K562 (cell line): ENCODE measurements at regions not wholly inside any gene's neighbourhood (a gene's known extent, or its start where the extent isn't known, plus 50 kb on each side); places are given as distances from the start of the nearest gene placed in this dataset.

Experiments used
- ATAC-seq: fragments of 200-7000 bp; cut with Tn5 transposase; 3 replicates; pipeline ENCODE4 v1.9.1; 2020; ENCODE audit warnings: moderate library complexity
- BruUV-seq: library from RNA; stranded (reverse); fragments of 400-500 nt; replicated peaks from 2 replicates; lab custom pipeline; 2021; lab: Mats Ljungman, UMichigan
- CTCF ChIA-PET: fragments of 300-600 bp; formaldehyde crosslinking; extraction: SDS; loops from one replicate; lab custom pipeline; 2021; ENCODE audit warnings: low intra/inter-chr PET ratio; lab: Yijun Ruan, JAX
- POLR2A ChIA-PET: fragments of 300-600, 350-650 bp; sonication (Branson Sonifier 250); formaldehyde crosslinking; extraction: SDS; loops from one replicate; lab custom pipeline; 2021; ENCODE audit warnings: antibody characterized with exemption, inconsistent platforms; lab: Yijun Ruan, JAX
- DNase-seq, 4 experiments: peaks; one replicate each; pipeline versions ENCODE4 v3.0.0 to v3.0.0-alpha.2; 2011 to 2018; ENCODE audit warnings: low spot score in 3 of 4, mixed read lengths in 3 of 4; ENCODE audit errors: extremely low read depth in 1 of 4
- FAIRE-seq: peaks from 2 replicates; lab custom pipeline; 2011; peaks lifted over from hg19 to GRCh38; lab: Jason Lieb, UNC
- H2AFZ ChIP-seq: 2 replicates; pipeline ENCODE4 v1.6.0; 2011; ENCODE audit warnings: low read depth, low read length, control low read depth, inconsistent platforms
- H3K27ac ChIP-seq: fragments of 200-600 bp; 3 replicates; pipeline ENCODE4 v1.8.0; 2011; ENCODE audit warnings: low read depth, mild to moderate bottlenecking, control low read depth, inconsistent platforms, low read length, moderate library complexity, mixed read lengths; ENCODE audit errors: extremely low read depth
- H3K27me3 ChIP-seq, 2 experiments: fragments of 300-600 bp in 1 of 2; 2 replicates in 1 of 2; 3 replicates in 1 of 2; pipeline versions ENCODE4 v1.6.0 to v1.8.0; 2011; ENCODE audit warnings: inconsistent platforms in 2 of 2, low read length in 2 of 2, mild to moderate bottlenecking in 1 of 2, mixed read lengths in 1 of 2, moderate library complexity in 1 of 2; ENCODE audit not compliant: control insufficient read depth in 2 of 2, insufficient read depth in 2 of 2
- H3K36me3 ChIP-seq: fragments of 300-600 bp; 3 replicates; pipeline ENCODE4 v1.8.0; 2011; ENCODE audit warnings: mild to moderate bottlenecking, low read length, inconsistent platforms; ENCODE audit not compliant: control insufficient read depth, insufficient read depth
- H3K4me1 ChIP-seq, 2 experiments: fragments of 200-600 bp in 1 of 2; replicated peaks in 1 of 2; 2 replicates in 1 of 2; 3 replicates in 1 of 2; pipeline versions ENCODE4 v1.5.1 to v1.8.0; 2011; ENCODE audit warnings: inconsistent platforms in 2 of 2, low read length in 2 of 2, mild to moderate bottlenecking in 1 of 2, mixed read lengths in 1 of 2, moderate library complexity in 1 of 2; ENCODE audit not compliant: control insufficient read depth in 2 of 2, insufficient read depth in 2 of 2
- H3K4me2 ChIP-seq: 2 replicates; pipeline ENCODE4 v1.6.1; 2011; ENCODE audit warnings: low read length, control low read depth, inconsistent platforms, mixed read lengths; ENCODE audit not compliant: insufficient read depth
- H3K4me3 ChIP-seq: fragments of 200-600 bp; sonication (generic), shearing (Covaris generic); 2 replicates; pipeline ENCODE4 v1.5.1; 2016; ENCODE audit warnings: control low read depth, inconsistent platforms
- H3K79me2 ChIP-seq: fragments of 200-600 bp; 3 replicates; pipeline ENCODE4 v1.8.0; 2011; ENCODE audit warnings: low read length, inconsistent platforms; ENCODE audit not compliant: control insufficient read depth, insufficient read depth
- H3K9ac ChIP-seq, 2 experiments: 2 replicates each; pipeline versions ENCODE4 v1.6.0 to v1.6.1; 2011; ENCODE audit warnings: low read depth in 2 of 2, low read length in 2 of 2, control low read depth in 1 of 2, inconsistent platforms in 1 of 2, mild to moderate bottlenecking in 1 of 2, mixed read lengths in 1 of 2; ENCODE audit not compliant: insufficient read depth in 1 of 2
- H3K9me1 ChIP-seq: one replicate; pipeline ENCODE4 v1.6.0; 2011; ENCODE audit warnings: inconsistent platforms, mild to moderate bottlenecking, low read length, moderate library complexity; ENCODE audit not compliant: control insufficient read depth, insufficient read depth
- H3K9me3 ChIP-seq: replicated peaks from 2 replicates; pipeline ENCODE4 v1.5.1; 2011; ENCODE audit warnings: low read depth, low read length, inconsistent platforms; ENCODE audit not compliant: control insufficient read depth, insufficient read depth
- H4K20me1 ChIP-seq: replicated peaks from 2 replicates; pipeline ENCODE4 v1.6.1; 2011; ENCODE audit warnings: low read length, inconsistent platforms, mixed read lengths; ENCODE audit not compliant: control insufficient read depth, insufficient read depth
- CCAR2 ChIP-seq: fragments of 200-400 bp; formaldehyde crosslinking; IDR thresholded peaks from 2 replicates; pipeline ENCODE4 v1.6.1; 2017; ENCODE audit warnings: mild to moderate bottlenecking, low read depth, low read length
- COPS2 ChIP-seq: fragments of 450-650 bp; conservative IDR thresholded peaks from 2 replicates; pipeline ENCODE4 v1.6.1; 2016; ENCODE audit warnings: mild to moderate bottlenecking, moderate library complexity
- HLTF ChIP-seq: fragments of 450-650 bp; IDR thresholded peaks from 2 replicates; pipeline ENCODE4 v1.6.1; 2016
- ILF3 ChIP-seq: fragments of 450-650 bp; IDR thresholded peaks from 2 replicates; pipeline ENCODE4 v1.6.1; 2018; ENCODE audit warnings: antibody characterized with exemption, mild to moderate bottlenecking, moderate library complexity, borderline replicate concordance
- KLF10 ChIP-seq: fragments of 250-450 bp; sonication (Bioruptor Pico); IDR thresholded peaks from 2 replicates; pipeline ENCODE4 v1.6.1; 2021; ENCODE audit warnings: matching md5 sums
- MAFG ChIP-seq: fragments of 450-650 bp; conservative IDR thresholded peaks from 2 replicates; pipeline ENCODE4 v1.6.1; 2016; ENCODE audit warnings: missing genetic modification characterization, missing compliant biosample characterization
- MEF2A ChIP-seq: IDR thresholded peaks from 2 replicates; pipeline ENCODE4 v1.6.1; 2011; ENCODE audit warnings: low read depth, mild to moderate bottlenecking, low read length, moderate library complexity; ENCODE audit not compliant: control insufficient read depth
- MTA3 ChIP-seq: fragments of 450-650 bp; formaldehyde crosslinking; IDR thresholded peaks from 2 replicates; pipeline ENCODE4 v1.6.1; 2017; ENCODE audit warnings: mild to moderate bottlenecking, borderline replicate concordance
- RB1 ChIP-seq: fragments of 450-650 bp; IDR thresholded peaks from 2 replicates; pipeline ENCODE4 v1.6.1; 2017; ENCODE audit warnings: low read depth, mild to moderate bottlenecking
- RBM34 ChIP-seq: fragments of 200-400 bp; formaldehyde crosslinking; IDR thresholded peaks from 2 replicates; pipeline ENCODE4 v1.6.1; 2018; ENCODE audit warnings: low read length, borderline replicate concordance; ENCODE audit not compliant: insufficient read depth
- TBP ChIP-seq: optimal IDR thresholded peaks from 2 replicates; pipeline ENCODE3; 2011; ENCODE audit warnings: low read depth, low read length, improper control_type of control experiment
- TCF7 ChIP-seq: sonication (generic); IDR thresholded peaks from 2 replicates; pipeline ENCODE4 v1.6.1; 2016; ENCODE audit warnings: antibody characterized with exemption, borderline replicate concordance
- TGIF2 ChIP-seq: sonication (generic); formaldehyde crosslinking; IDR thresholded peaks from 2 replicates; pipeline ENCODE4 v1.8.1; 2022; ENCODE audit warnings: mild to moderate bottlenecking, missing genetic modification reagents, moderate library complexity
- WHSC1 ChIP-seq: IDR thresholded peaks from one replicate; pipeline ENCODE4 v1.6.1; 2012; ENCODE audit warnings: low read length, control low read depth, inconsistent platforms
- ZNF134 ChIP-seq: fragments of 250-450 bp; sonication (Bioruptor Pico); conservative IDR thresholded peaks from 2 replicates; pipeline ENCODE4 v1.4.0; 2020
- ZNF143 ChIP-seq: sonication (generic); formaldehyde crosslinking; IDR thresholded peaks from 2 replicates; pipeline ENCODE4 v1.9.0; 2022; ENCODE audit warnings: mild to moderate bottlenecking, missing genetic modification reagents
- ZNF224 ChIP-seq: sonication (generic); formaldehyde crosslinking; IDR thresholded peaks from 2 replicates; pipeline ENCODE4 v1.8.0; 2022; ENCODE audit warnings: mild to moderate bottlenecking, missing genetic modification reagents
- ZNF77 ChIP-seq: fragments of 250-450 bp; sonication (Bioruptor Pico); IDR thresholded peaks from 2 replicates; pipeline ENCODE4 v1.5.0; 2020
- WGBS: fragments of 100-300 bp; shearing (Covaris generic); methylation state at CpG from one replicate; pipeline ENCODE4 v1.1.6; 2016; ENCODE audit warnings: low coverage, mixed read lengths; ENCODE audit not compliant: insufficient coverage; ENCODE audit errors: missing lambda C conversion rate; 5-methylcytosine and 5-hydroxymethylcytosine counted together
- in situ Hi-C: fragments of 300-500 bp; cut with MboI; formaldehyde crosslinking; loops from 4 replicates; pipeline ENCODE4 v1.15.0; 2018; ENCODE audit warnings: inconsistent platforms, mixed read lengths
- intact Hi-C: fragments of 100-400 bp; cut with micrococcal nuclease; formaldehyde crosslinking; loops from 2 replicates; pipeline ENCODE4 v1.14.2; 2022
- TF ChIP-seq, protein P1 (sequence below): fragments of 450-650 bp; IDR thresholded peaks from 2 replicates; pipeline ENCODE4 v1.6.1; 2018; ENCODE audit not compliant: partially characterized antibody
- TF ChIP-seq, protein P2 (sequence below), 2 experiments: fragments of 450-650 bp; conservative IDR thresholded peaks; 2 replicates each; pipeline ENCODE4 v1.6.1; 2017; ENCODE audit warnings: mild to moderate bottlenecking in 2 of 2, moderate library complexity in 2 of 2

GRCh38 chr20:11212902-11213301 lies 539.1 kb upstream of the JAG1 start:
- TF ChIP-seq ZNF134 (no peak), ZNF224 (CRISPR knock-in tag) (no peak), RB1 (no peak), MEF2A (no peak), ILF3 (no peak), TBP (no peak), TGIF2 (no peak), RBM34 (no peak), MTA3 (no peak), TCF7 (no peak), ZNF77 (no peak), CCAR2 (no peak), HLTF (no peak), KLF10 (CRISPR knock-in tag) (no peak), WHSC1 (no peak), ZNF143 (CRISPR knock-in tag) (no peak), MAFG (no peak), COPS2 (no peak)
- TF ChIP-seq, protein P1, sequence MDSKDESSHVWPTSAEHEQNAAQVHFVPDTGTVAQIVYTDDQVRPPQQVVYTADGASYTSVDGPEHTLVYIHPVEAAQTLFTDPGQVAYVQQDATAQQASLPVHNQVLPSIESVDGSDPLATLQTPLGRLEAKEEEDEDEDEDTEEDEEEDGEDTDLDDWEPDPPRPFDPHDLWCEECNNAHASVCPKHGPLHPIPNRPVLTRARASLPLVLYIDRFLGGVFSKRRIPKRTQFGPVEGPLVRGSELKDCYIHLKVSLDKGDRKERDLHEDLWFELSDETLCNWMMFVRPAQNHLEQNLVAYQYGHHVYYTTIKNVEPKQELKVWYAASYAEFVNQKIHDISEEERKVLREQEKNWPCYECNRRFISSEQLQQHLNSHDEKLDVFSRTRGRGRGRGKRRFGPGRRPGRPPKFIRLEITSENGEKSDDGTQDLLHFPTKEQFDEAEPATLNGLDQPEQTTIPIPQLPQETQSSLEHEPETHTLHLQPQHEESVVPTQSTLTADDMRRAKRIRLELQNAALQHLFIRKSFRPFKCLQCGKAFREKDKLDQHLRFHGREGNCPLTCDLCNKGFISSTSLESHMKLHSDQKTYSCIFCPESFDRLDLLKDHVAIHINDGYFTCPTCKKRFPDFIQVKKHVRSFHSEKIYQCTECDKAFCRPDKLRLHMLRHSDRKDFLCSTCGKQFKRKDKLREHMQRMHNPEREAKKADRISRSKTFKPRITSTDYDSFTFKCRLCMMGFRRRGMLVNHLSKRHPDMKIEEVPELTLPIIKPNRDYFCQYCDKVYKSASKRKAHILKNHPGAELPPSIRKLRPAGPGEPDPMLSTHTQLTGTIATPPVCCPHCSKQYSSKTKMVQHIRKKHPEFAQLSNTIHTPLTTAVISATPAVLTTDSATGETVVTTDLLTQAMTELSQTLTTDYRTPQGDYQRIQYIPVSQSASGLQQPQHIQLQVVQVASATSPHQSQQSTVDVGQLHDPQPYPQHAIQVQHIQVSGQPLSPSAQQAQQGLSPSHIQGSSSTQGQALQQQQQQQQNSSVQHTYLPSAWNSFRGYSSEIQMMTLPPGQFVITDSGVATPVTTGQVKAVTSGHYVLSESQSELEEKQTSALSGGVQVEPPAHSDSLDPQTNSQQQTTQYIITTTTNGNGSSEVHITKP: no peak
- TF ChIP-seq, protein P2, sequence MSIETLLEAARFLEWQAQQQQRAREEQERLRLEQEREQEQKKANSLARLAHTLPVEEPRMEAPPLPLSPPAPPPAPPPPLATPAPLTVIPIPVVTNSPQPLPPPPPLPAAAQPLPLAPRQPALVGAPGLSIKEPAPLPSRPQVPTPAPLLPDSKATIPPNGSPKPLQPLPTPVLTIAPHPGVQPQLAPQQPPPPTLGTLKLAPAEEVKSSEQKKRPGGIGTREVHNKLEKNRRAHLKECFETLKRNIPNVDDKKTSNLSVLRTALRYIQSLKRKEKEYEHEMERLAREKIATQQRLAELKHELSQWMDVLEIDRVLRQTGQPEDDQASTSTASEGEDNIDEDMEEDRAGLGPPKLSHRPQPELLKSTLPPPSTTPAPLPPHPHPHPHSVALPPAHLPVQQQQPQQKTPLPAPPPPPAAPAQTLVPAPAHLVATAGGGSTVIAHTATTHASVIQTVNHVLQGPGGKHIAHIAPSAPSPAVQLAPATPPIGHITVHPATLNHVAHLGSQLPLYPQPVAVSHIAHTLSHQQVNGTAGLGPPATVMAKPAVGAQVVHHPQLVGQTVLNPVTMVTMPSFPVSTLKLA (conservative IDR thresholded peaks at IDR 0.05): no peak
- intact Hi-C loops: no loop called here

More at GRCh38 chr20:11212902-11213301, 539.1 kb upstream of the JAG1 start:
- Histone ChIP-seq H3K4me1 (no peaks in the 10 kb centered on the region), H3K27me3 (no peaks in the 10 kb centered on the region), H2AFZ (no peak overlapping the region), H3K27ac (no peak overlapping the region), H3K79me2 (no peaks in the 10 kb centered on the region), H3K9me3 (no peaks in the 10 kb centered on the region), H3K9me1 (no peaks in the 10 kb centered on the region), H3K36me3 (no peaks in the 10 kb centered on the region), H4K20me1 (no peaks in the 10 kb centered on the region), H3K4me2 (no peak overlapping the region), H3K9ac (no peak overlapping the region), H3K4me3 (no peak overlapping the region)
- BruUV-seq: no TSS peak
- DNase-seq (no peak), FAIRE-seq (no peak), ATAC-seq (no peak)
- 4% methylated on average over 4 of the region's 5 CpGs for WGBS
- ChIA-PET POLR2A (no interaction called here), CTCF (no interaction called here)
- in situ Hi-C loops: no loop called here
